GM12878 (cell line): ENCODE measurements at regions not wholly inside any gene's neighbourhood (a gene's known extent, or its start where the extent isn't known, plus 50 kb on each side); places are given as distances from the start of the nearest gene placed in this dataset.

Experiments used
- CTCF ChIP-seq, 3 experiments: IDR thresholded peaks in 2 of 3; conservative IDR thresholded peaks in 1 of 3; 2 replicates each; pipeline ENCODE4 v1.5.1; 2011; ENCODE audit warnings: low read depth in 3 of 3, low read length in 3 of 3, mild to moderate bottlenecking in 3 of 3, control low read depth in 2 of 3, moderate library complexity in 2 of 3, inconsistent platforms in 1 of 3, mixed read lengths in 1 of 3; ENCODE audit not compliant: control insufficient read depth in 2 of 3, insufficient read depth in 1 of 3; ENCODE audit errors: extremely low read depth in 1 of 3
- EZH2 ChIP-seq: IDR thresholded peaks from 2 replicates; pipeline ENCODE4 v1.6.1; 2012; ENCODE audit warnings: low read depth, mild to moderate bottlenecking, control low read depth, inconsistent platforms, low read length, borderline replicate concordance; ENCODE audit not compliant: control insufficient read depth
- GABPA ChIP-seq: IDR thresholded peaks from 2 replicates; pipeline ENCODE4 v1.6.1; 2014; ENCODE audit warnings: antibody characterized with exemption, low read depth, mild to moderate bottlenecking, inconsistent platforms
- HDGF ChIP-seq: fragments of 450-650 bp; IDR thresholded peaks from 2 replicates; pipeline ENCODE4 v1.6.1; 2016; ENCODE audit warnings: antibody characterized with exemption
- JUNB ChIP-seq: IDR thresholded peaks from 2 replicates; pipeline ENCODE4 v1.6.1; 2016; ENCODE audit warnings: antibody characterized with exemption, mild to moderate bottlenecking
- KAT2A ChIP-seq: conservative IDR thresholded peaks from 2 replicates; pipeline ENCODE4 v1.6.1; 2011; ENCODE audit warnings: low read depth, low read length; ENCODE audit not compliant: control insufficient read depth
- POLR2A ChIP-seq: IDR thresholded peaks from 2 replicates; pipeline ENCODE4 v1.6.1; 2011; ENCODE audit warnings: low read depth, mild to moderate bottlenecking, low read length
- POLR2AphosphoS5 ChIP-seq: IDR thresholded peaks from 2 replicates; pipeline ENCODE4 v1.6.1; 2011; ENCODE audit warnings: mild to moderate bottlenecking, low read length, inconsistent platforms
- STAT1 ChIP-seq: fragments of 450-650 bp; conservative IDR thresholded peaks from 2 replicates; pipeline ENCODE4 v1.6.1; 2014; ENCODE audit warnings: antibody characterized with exemption, mild to moderate bottlenecking
- TCF12 ChIP-seq: IDR thresholded peaks from 2 replicates; pipeline ENCODE4 v1.6.1; 2011; ENCODE audit warnings: low read depth, mild to moderate bottlenecking, low read length
- USF2 ChIP-seq: IDR thresholded peaks from 2 replicates; pipeline ENCODE4 v1.6.1; 2011; ENCODE audit warnings: low read depth, low read length, improper control_type of control experiment, borderline replicate concordance
- YY1 ChIP-seq: IDR thresholded peaks from 2 replicates; pipeline ENCODE4 v1.6.1; 2011; ENCODE audit warnings: low read depth, mild to moderate bottlenecking, low read length

- TF ChIP-seq GABPA (no peak), YY1 (no peak), TCF12 (no peak), POLR2AphosphoS5 (no peak), POLR2A (no peak), EZH2 (no peak), STAT1 (no peak), HDGF (no peak), CTCF (IDR thresholded peaks at IDR 0.05 in 2 of 3, conservative IDR thresholded peaks at IDR 0.05 in 1 of 3; ENCODE audit: control insufficient read depth in 2 of 3, extremely low read depth in 1 of 3, insufficient read depth in 1 of 3, low read depth in 3 of 3, low read length in 3 of 3) (no peak), KAT2A (no peak), USF2 (no peak), JUNB (no peak)
These were observed 62.7 kb upstream of the SHOX start for GRCh38 chrX:567891-568290.
